ENCODE measurements at regions not wholly inside any gene's neighbourhood (a gene's known extent, or its start where the extent isn't known, plus 50 kb on each side); places are given as distances from the start of the nearest gene placed in this dataset.

- TF ChIP-seq POLR2A (IDR thresholded peaks at IDR 0.05; ENCODE audit: low read depth, low read length) (no peak), HCFC1 (IDR thresholded peaks at IDR 0.05; ENCODE audit: low read length) (no peak), SUPT20H (IDR thresholded peaks at IDR 0.05; ENCODE audit: borderline replicate concordance, control insufficient read depth, low read depth, low read length) (no peak), EZH2 (IDR thresholded peaks at IDR 0.05; ENCODE audit: borderline replicate concordance, control insufficient read depth, low read depth, low read length) (no peak), MXI1 (IDR thresholded peaks at IDR 0.05; ENCODE audit: low read depth, low read length) (no peak), MTA2 (IDR thresholded peaks at IDR 0.05; ENCODE audit: low read depth) (no peak), FOXM1 (IDR thresholded peaks at IDR 0.05; ENCODE audit: low read depth, low read length) (no peak), CTCF (IDR thresholded peaks at IDR 0.05 in 2 of 3, conservative IDR thresholded peaks at IDR 0.05 in 1 of 3; ENCODE audit: control insufficient read depth in 2 of 3, extremely low read depth in 1 of 3, insufficient read depth in 1 of 3, low read depth in 3 of 3, low read length in 3 of 3) (no peak), MAX (IDR thresholded peaks at IDR 0.05; ENCODE audit: low read depth, low read length) (no peak), EP300 (IDR thresholded peaks at IDR 0.05; ENCODE audit: borderline replicate concordance in 1 of 2, control insufficient read depth in 1 of 2, low read depth in 2 of 2, low read length in 2 of 2) (no peak), FOXK2 (IDR thresholded peaks at IDR 0.05) (no peak)
Observed at GRCh38 chr13:40288259-40288658, 378.2 kb downstream of the FOXO1 start.
